AG04449 (cell line): ENCODE measurements at regions not wholly inside any gene's neighbourhood (a gene's known extent, or its start where the extent isn't known, plus 50 kb on each side); places are given as distances from the start of the nearest gene placed in this dataset.

Experiments used
- CTCF ChIA-PET: fragments of 350-600 bp; formaldehyde crosslinking; extraction: SDS; loops from one replicate; lab custom pipeline; 2021; ENCODE audit warnings: antibody characterized with exemption; lab: Yijun Ruan, JAX
- POLR2A ChIA-PET: fragments of 400-600, 350-600 bp; formaldehyde crosslinking; extraction: SDS; loops from one replicate; lab custom pipeline; 2020; ENCODE audit warnings: antibody characterized with exemption, inconsistent platforms; lab: Yijun Ruan, JAX
- DNase-seq: peaks from one replicate; pipeline ENCODE4 v3.0.0-alpha.2; 2010; ENCODE audit warnings: low read depth, low spot score
- H3K4me3 ChIP-seq: 2 replicates; pipeline ENCODE4 v1.5.1; 2011; ENCODE audit warnings: low read depth, mild to moderate bottlenecking, control low read depth, low read length
- TF ChIP-seq, protein P1 (sequence below): IDR thresholded peaks from one replicate; pipeline ENCODE4 v1.5.1; 2011; ENCODE audit warnings: mild to moderate bottlenecking, moderate library complexity, low read length, control low read depth, inconsistent platforms; ENCODE audit not compliant: insufficient read depth; ENCODE audit errors: missing control alignments

DNA sequence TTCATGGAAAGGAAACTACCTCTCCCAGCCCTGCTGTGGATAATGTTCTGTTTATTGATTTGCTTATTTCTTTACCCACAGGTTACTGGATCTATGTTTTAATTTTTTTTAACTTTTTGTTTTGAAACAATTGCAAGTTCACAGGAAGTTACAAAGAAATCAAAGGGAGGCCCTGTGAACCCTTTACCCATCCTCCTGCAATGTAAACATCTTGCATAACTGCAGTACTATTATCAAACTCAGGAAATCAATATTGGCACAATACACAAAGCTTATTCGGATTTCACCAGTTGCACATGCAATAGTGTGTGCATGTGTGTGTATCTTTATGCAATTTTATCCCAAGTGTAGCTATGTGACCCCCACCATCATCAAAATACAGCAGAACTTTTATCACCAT lies 398.0 kb downstream of the BTBD3 start:
- no peak overlapping the region for H3K4me3 ChIP-seq
- POLR2A ChIA-PET: no interaction called here
- no peak for DNase-seq
- CTCF ChIA-PET: no interaction called here
- TF ChIP-seq, protein P1, sequence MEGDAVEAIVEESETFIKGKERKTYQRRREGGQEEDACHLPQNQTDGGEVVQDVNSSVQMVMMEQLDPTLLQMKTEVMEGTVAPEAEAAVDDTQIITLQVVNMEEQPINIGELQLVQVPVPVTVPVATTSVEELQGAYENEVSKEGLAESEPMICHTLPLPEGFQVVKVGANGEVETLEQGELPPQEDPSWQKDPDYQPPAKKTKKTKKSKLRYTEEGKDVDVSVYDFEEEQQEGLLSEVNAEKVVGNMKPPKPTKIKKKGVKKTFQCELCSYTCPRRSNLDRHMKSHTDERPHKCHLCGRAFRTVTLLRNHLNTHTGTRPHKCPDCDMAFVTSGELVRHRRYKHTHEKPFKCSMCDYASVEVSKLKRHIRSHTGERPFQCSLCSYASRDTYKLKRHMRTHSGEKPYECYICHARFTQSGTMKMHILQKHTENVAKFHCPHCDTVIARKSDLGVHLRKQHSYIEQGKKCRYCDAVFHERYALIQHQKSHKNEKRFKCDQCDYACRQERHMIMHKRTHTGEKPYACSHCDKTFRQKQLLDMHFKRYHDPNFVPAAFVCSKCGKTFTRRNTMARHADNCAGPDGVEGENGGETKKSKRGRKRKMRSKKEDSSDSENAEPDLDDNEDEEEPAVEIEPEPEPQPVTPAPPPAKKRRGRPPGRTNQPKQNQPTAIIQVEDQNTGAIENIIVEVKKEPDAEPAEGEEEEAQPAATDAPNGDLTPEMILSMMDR: no peak

DNA sequence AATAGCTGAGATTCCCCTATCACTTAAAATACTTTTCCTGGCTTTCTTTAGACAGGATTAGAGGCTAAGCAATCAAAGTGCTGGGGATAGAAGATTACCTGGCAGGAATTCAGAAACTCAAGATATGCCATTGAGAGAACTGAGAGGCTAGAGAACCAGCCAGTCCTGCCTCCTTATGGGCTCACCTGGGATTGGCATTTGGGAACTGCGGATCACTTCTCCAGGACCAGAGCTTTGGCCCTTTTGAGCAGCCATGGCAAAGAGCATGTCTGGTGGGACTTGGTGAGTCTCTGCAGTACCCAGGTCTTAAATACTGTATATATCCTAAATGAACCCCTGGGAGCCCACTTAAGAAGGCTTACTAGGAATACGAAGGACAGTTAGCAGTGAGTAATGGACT lies 399.1 kb downstream of the BTBD3 start:
- POLR2A ChIA-PET: no interaction called here

DNA sequence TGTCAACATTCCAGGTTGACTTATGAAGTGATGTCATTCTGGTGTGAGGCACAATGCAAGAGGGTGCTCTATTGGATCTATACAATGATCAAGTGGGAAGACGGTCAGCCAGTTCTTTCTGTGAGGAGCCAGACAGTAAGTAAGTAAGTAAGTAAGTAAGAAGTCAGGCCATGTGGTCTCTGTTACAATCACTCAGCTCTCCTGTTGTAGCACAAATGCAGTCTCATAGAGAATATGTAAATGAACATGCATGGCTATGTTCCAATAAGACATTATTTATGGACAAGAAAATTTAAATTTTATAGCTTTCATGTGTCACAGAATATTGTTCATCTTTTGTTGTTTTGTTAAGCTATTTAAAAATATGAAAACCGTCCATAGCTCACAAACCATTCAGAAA lies 399.7 kb downstream of the BTBD3 start:
- H3K4me3 ChIP-seq: no peak overlapping the region
- TF ChIP-seq, protein P1: no peak
- POLR2A ChIA-PET: interaction anchor here (0.6 kb wide), 1 partner anchor 55 kb away, joined by 4 read pairs; no protein-coding TSS in a partner anchor
- CTCF ChIA-PET: no interaction called here
- no peak for DNase-seq

More for the DNA sequence above, 399.1 kb downstream of the BTBD3 start:
- TF ChIP-seq, protein P1: no peak
- CTCF ChIA-PET: no interaction called here
- H3K4me3 ChIP-seq: no peak overlapping the region
- no peak for DNase-seq

DNA sequence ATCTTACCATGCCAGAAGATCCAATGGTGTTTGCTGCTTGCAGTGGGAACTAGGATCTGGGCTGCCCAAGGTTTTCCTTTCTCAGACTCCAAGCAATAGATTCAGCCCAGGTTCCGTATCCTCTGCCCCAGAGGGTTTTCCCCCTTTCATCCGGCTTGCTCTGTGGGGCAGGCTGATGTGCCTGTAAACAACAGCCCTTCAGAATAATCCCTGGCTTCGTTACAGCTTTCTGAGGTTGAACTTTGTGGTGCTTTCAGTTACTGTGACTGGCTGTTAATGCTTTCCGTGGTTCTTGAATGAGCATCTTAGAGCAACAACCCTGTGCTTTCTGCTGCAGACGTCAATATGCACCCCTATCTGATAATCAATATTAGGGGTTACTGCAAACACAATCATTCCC lies 400.4 kb downstream of the BTBD3 start:
- TF ChIP-seq, protein P1: no peak
- DNase-seq: no peak
- POLR2A ChIA-PET: interaction anchor here (0.6 kb wide), 1 partner anchor 56 kb away, joined by 4 read pairs; no protein-coding TSS in a partner anchor
- H3K4me3 ChIP-seq: no peak overlapping the region
- CTCF ChIA-PET: no interaction called here

DNA sequence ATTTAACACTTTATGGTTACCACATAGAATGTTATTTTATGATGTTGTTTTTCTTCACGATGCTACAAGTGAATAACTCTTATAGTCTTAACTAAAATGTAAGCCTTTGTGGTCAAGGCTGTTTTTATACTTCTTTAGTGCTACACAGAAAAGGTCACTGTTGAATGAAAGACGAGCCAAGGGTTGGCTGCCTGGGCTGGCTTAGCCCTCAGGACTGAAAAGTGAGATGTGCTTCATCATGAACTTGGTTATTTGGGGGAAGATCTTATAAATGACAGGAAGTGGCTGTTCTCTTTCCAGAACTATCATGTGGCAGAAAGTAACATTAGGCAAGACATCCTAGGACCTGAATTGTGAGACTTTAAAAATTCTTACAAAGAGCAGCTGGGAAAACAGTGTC lies 404.0 kb downstream of the BTBD3 start:
- ChIA-PET POLR2A (no interaction called here), CTCF (no interaction called here)
- no peak overlapping the region for H3K4me3 ChIP-seq
- TF ChIP-seq, protein P1: no peak
- DNase-seq: no peak

DNA sequence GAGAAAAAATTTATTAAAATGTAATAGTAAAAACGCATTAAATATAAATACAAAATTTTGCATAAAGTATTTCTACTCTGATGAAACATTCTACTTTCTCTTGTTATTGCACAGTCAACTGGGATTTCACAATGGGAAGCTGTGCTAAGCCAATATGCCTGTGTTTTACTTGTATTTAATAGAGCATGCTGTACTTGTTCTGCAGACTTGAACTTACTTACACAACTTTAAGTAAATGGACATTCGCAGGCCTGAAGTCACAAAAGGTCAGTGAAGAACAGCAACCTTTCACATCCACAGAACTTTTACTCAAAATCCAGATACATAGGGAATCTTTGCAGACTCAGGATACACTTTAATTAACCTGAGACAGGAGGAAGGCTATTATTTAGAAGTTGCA lies 409.5 kb downstream of the BTBD3 start:
- CTCF ChIA-PET: no interaction called here
- H3K4me3 ChIP-seq: no peak overlapping the region
- TF ChIP-seq, protein P1: no peak
- POLR2A ChIA-PET: no interaction called here
- DNase-seq: no peak
